ENCODE measurements at regions not wholly inside any gene's neighbourhood (a gene's known extent, or its start where the extent isn't known, plus 50 kb on each side); places are given as distances from the start of the nearest gene placed in this dataset.
"Not testable (repeated sequence)": the region's sequence is repeated elsewhere in the genome, so short reads cannot be mapped to it uniquely, and the experiment has no call there.

- no peaks in the 10 kb centered on the region for H3K9me3 ChIP-seq
Measured at GRCh38 chr1:196009362-196009761, 598.9 kb downstream of the KCNT2 start.

DNA sequence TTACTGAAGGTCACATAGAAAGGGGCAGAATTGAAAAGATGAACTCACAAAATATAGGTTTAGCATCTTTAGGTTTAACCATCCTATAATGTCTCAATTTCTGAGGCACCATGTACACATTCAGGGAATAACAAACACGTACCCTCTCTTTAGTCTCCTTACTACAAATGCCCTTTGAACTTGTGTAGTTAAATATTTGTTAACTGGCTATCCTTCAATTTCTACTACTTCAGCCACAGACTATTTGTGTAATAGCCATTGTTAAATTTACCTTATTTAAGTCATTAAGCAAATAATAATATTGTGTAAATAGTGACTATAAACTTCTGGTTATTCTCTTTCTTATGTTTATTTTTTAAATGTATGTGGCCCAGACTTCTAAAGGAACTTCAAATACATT lies 600.5 kb downstream of the KCNT2 start:
- Histone ChIP-seq H3K27ac (no peak overlapping the region), H3K4me3 (no peak overlapping the region), H3K9me3 (no peaks in the 10 kb centered on the region), H3K36me3 (no peaks in the 10 kb centered on the region), H3K4me1 (no peaks in the 10 kb centered on the region), H3K27me3 (no peaks in the 10 kb centered on the region)
- TF ChIP-seq POLR2A (IDR thresholded peaks at IDR 0.05) (no peak), CTCF (IDR thresholded peaks at IDR 0.05) (no peak), EP300 (IDR thresholded peaks at IDR 0.05) (no peak)
- 61 to 80% methylated on average over 1 of the region's 1 CpG for WGBS, 2 donors
- no peak for DNase-seq (ENCODE audit: low spot score in 2 of 2)

More at GRCh38 chr1:196009362-196009761, 598.9 kb downstream of the KCNT2 start:
- no peaks in the 10 kb centered on the region for H3K36me3 ChIP-seq
- no peak for DNase-seq (ENCODE audit: low spot score in 2 of 2)
- H3K27me3 ChIP-seq = no peaks in the 10 kb centered on the region
- TF ChIP-seq POLR2A (IDR thresholded peaks at IDR 0.05) (no peak), EP300 (IDR thresholded peaks at IDR 0.05) (no peak), CTCF (IDR thresholded peaks at IDR 0.05) (no peak)
- no peak overlapping the region for H3K4me3 ChIP-seq
- H3K27ac ChIP-seq = no peak overlapping the region
- H3K4me1 ChIP-seq = no peaks in the 10 kb centered on the region

DNA sequence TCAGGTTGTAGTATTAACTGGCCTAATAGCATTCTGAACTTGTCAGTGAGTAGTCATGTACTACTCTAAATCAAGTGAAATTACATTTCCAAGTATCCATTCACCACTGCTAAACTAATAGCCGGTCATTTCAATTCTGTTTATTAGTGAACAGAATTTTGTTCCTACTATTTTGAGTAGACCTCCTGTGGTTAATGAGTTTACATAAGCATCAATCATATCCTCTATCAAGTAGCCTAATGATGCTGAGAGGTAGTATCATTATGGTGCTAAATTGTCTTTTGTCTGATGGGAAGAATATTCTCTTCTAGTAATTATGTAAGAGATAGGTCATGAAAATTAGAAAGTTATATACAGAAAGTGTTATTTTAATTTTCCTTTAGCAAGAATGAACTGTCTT lies 602.8 kb downstream of the KCNT2 start:
- Histone ChIP-seq H3K4me3 (no peak overlapping the region), H3K36me3 (no peaks in the 10 kb centered on the region), H3K27ac (no peak overlapping the region), H3K4me1 (no peaks in the 10 kb centered on the region), H3K9me3 (no peaks in the 10 kb centered on the region), H3K27me3 (no peaks in the 10 kb centered on the region)
- WGBS, 2 donors = 86 to 97% methylated on average over 1 of the region's 1 CpG
- DNase-seq (ENCODE audit: low spot score in 2 of 2) = no peak
- no peak for TF ChIP-seq CTCF (IDR thresholded peaks at IDR 0.05)
- TF ChIP-seq EP300 (IDR thresholded peaks at IDR 0.05) = no peak
- TF ChIP-seq POLR2A (IDR thresholded peaks at IDR 0.05) = no peak

- H3K36me3 ChIP-seq; H3K9me3 ChIP-seq; H3K4me1 ChIP-seq; H3K27me3 ChIP-seq; H3K27ac ChIP-seq; DNase-seq (ENCODE audit: low spot score in 2 of 2); H3K4me3 ChIP-seq: not testable (repeated sequence)
- WGBS, 2 donors = 62 to 69% methylated on average over 5 of the region's 5 CpGs
Measured at GRCh38 chr1:196004388-196004787, 603.9 kb downstream of the KCNT2 start.

- Histone ChIP-seq H3K4me3 (no peak overlapping the region), H3K36me3 (no peaks in the 10 kb centered on the region), H3K27ac (no peak overlapping the region), H3K27me3 (no peaks in the 10 kb centered on the region), H3K4me1 (no peaks in the 10 kb centered on the region), H3K9me3 (no peaks in the 10 kb centered on the region)
- 89 to 93% methylated on average over 3 of the region's 3 CpGs for WGBS, 2 donors
- no peak for DNase-seq (ENCODE audit: low spot score in 2 of 2)
- no peak for TF ChIP-seq EP300 (IDR thresholded peaks at IDR 0.05)
- no peak for TF ChIP-seq POLR2A (IDR thresholded peaks at IDR 0.05)
- no peak for TF ChIP-seq CTCF (IDR thresholded peaks at IDR 0.05)
Measured at GRCh38 chr1:196002906-196003305, 605.3 kb downstream of the KCNT2 start.

DNA sequence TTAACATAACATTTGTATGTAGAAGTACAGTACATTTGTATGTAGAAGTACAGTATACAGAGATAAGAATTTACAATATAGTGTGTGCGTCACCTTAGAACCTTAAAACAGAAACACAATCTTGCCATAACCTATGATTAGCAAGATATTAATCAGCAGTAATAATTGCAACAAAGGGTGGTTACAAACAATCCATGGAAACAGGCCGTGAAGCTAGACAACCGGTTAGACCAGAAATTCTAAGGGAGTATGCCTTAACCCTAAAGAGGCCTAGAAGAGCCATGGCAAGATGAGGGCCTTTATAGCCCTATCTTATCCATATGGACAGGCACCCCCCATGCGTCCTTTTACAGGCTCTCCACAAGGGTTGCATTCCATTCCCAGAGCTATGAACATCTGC lies 605.9 kb downstream of the KCNT2 start:
- H3K27me3 ChIP-seq; DNase-seq (ENCODE audit: low spot score in 2 of 2); H3K4me3 ChIP-seq; H3K9me3 ChIP-seq; H3K36me3 ChIP-seq; H3K27ac ChIP-seq; H3K4me1 ChIP-seq: not testable (repeated sequence)
- 82 to 94% methylated on average over 4 of the region's 4 CpGs for whole genome bisulfite sequencing, 2 donors
